ENCODE measurements at regions not wholly inside any gene's neighbourhood (a gene's known extent, or its start where the extent isn't known, plus 50 kb on each side); places are given as distances from the start of the nearest gene placed in this dataset.

DNA sequence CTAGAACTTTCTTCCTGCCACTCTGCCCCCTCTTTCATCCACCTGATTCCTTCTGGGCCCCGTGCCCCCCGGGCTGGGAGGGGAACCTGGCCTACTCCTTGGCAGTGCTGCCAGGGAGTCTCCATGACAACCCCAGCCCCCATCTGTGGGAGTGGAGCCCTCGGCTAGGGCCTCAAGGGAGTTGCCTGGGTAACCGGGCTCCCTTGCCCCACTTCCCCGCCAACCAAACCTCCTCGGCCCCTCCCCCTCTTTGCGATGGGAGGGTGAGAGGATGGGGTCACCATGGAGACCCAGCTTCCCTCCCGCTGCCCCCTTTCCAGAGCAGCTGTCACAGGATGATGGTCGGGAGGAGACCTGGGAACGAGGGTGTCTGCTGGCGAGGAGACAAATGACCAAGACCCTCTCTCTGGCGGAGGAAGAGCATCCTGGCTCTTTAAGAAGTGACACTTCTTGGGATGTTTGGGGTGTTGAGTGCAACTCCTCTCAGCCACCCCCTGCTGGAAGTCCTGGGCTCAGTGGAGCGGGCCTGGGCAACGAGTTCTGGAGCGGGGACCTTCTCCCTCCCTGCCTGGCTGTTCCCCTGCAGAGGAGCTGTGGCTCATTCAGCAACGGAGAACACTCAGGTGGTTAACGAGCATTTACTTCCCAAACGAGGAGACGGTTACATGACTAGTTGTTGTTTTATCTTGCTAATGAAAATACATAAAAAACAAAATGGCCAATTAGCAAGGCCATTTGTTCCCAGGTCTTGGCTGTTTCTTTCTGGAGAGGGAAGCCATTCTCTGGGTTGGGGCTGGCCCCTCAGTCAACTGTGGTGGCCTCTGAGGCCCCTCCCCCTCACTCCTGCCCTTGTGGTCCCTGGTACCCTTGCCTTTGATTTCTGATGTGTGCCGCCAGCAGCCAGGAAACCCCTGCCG lies 82.8 kb downstream of the UBIAD1 start:
- no peak overlapping the region for H3K27ac Mint-ChIP-seq
- ChIA-PET POLR2A (no interaction called here), CTCF (no interaction called here)
- DNase-seq: no peak
- H3K36me3 Mint-ChIP-seq (ENCODE audit: low read depth): no peaks in the 10 kb centered on the region
- H3K9me3 Mint-ChIP-seq: peaks cover 8% of the 10 kb centered on the region
- no peak overlapping the region for H3K4me3 Mint-ChIP-seq
- H3K27me3 Mint-ChIP-seq: peaks cover 15% of the 10 kb centered on the region
- peaks cover 3% of the 10 kb centered on the region for H3K4me1 Mint-ChIP-seq

DNA sequence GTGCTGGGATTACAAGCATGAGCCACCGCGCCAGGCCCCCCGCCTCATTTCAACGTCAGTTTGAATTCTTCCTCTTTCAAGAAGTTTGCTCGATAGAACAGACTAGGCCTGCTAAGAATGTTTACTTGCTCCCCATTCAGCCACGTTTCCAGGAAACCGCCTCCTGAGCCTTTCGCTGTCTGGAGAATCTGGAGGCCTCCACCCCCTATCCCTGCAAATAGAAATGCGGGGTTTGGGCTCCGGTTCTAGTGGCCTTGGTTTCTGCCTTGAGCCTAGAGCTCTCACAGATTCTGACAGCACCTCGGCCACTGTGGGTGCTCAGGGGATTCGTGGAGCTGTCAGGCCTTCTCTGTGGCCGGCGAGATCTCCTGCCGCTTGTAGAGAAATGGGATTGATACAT lies 84.3 kb downstream of the UBIAD1 start:
- Mint-ChIP-seq H3K27me3 (peaks cover 15% of the 10 kb centered on the region), H3K9me3 (no peaks in the 10 kb centered on the region), H3K36me3 (ENCODE audit: low read depth) (no peaks in the 10 kb centered on the region), H3K27ac (no peak overlapping the region), H3K4me3 (no peak overlapping the region), H3K4me1 (peaks cover 3% of the 10 kb centered on the region)
- CTCF ChIA-PET: no interaction called here
- POLR2A ChIA-PET: no interaction called here
- DNase-seq: no peak

DNA sequence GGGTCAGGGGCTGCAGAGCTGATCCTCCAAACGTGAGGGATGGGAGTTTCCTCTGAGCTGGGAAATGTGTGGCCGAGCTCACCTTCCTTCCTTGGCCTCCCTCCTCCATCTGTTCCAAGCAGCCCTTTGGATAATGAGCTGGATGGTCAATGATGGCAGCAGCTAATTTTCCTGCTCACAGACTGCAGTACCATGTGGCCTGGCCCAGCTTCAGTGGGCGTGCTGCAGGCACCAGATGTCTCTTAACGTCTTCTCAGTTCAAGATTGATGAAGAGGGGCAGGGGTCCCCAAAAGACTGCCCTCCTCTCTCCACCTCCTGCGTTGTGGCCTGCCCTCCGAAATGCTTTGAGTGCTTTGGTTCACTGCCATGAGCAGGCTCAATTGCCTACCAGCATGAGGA lies 86.0 kb downstream of the UBIAD1 start:
- H3K27me3 Mint-ChIP-seq: peaks cover 15% of the 10 kb centered on the region
- no peaks in the 10 kb centered on the region for H3K9me3 Mint-ChIP-seq
- no peaks in the 10 kb centered on the region for H3K4me1 Mint-ChIP-seq
- H3K27ac Mint-ChIP-seq: no peak overlapping the region
- H3K36me3 Mint-ChIP-seq (ENCODE audit: low read depth): no peaks in the 10 kb centered on the region
- no peak for DNase-seq
- ChIA-PET CTCF (interaction anchor here (1.4 kb wide), 1 partner anchor 284 kb away, joined by 4 read pairs; no protein-coding TSS in a partner anchor), POLR2A (no interaction called here)
- H3K4me3 Mint-ChIP-seq: no peak overlapping the region

DNA sequence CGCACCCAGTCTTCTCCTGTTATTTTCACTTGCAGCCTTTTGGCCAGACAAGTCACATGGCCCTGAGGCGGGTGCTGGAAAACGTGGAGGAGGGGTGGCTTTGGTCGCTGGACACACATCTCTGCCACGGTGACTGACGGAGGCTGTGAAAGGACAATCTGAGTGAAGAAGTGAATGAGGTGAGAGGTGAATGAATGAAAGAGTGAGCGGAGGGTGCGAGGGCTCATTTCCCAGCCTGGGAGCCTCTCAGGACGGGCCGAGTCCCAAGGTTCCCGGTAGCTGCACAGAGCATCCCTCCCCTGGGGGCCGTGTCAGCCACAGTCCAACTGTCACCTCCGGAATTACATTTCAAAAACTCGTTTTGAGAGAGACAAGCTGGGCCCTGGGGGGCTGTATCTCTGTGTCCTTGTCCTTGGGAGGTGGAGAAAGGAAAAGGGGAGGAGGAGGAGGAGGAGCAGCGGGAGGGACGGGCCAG lies 89.6 kb downstream of the UBIAD1 start:
- Mint-ChIP-seq H3K4me1 (no peaks in the 10 kb centered on the region), H3K27ac (no peak overlapping the region), H3K9me3 (no peaks in the 10 kb centered on the region), H3K4me3 (no peak overlapping the region), H3K27me3 (peaks cover 7% of the 10 kb centered on the region), H3K36me3 (ENCODE audit: low read depth) (no peaks in the 10 kb centered on the region)
- POLR2A ChIA-PET: no interaction called here
- DNase-seq: no peak
- CTCF ChIA-PET: no interaction called here

DNA sequence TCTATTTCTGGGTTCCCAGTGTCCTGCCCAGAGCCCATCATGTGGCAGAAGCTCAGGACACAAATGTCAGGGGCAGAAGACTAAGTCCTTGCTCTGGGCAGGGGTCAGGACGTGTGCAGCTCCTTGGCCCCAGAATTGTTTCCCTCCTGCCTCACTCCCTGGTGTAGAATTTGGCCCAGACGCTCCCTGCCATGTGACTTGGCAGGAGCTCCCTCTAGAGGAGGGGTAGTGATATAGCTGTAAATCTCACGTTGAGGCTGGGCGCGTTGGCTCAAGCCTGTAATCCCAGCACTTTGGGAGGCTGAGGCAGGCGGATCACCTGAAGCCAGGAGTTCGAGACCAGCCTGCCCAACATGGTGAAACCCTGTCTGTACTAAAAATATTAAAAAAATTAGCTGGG lies 91.2 kb downstream of the UBIAD1 start:
- H3K9me3 Mint-ChIP-seq: no peaks in the 10 kb centered on the region
- ChIA-PET POLR2A (no interaction called here), CTCF (interaction anchor here (0.7 to 1.7 kb wide), 16 partner anchors 8 to 327 kb away, joined by 3 to 11 read pairs (median 4); partner anchors contain the start of genes EXOSC10, MTOR and UBIAD1)
- H3K27ac Mint-ChIP-seq: no peak overlapping the region
- H3K4me1 Mint-ChIP-seq: no peaks in the 10 kb centered on the region
- H3K4me3 Mint-ChIP-seq: no peak overlapping the region
- peaks cover 4% of the 10 kb centered on the region for H3K27me3 Mint-ChIP-seq
- no peak for DNase-seq
- no peaks in the 10 kb centered on the region for H3K36me3 Mint-ChIP-seq (ENCODE audit: low read depth)

DNA sequence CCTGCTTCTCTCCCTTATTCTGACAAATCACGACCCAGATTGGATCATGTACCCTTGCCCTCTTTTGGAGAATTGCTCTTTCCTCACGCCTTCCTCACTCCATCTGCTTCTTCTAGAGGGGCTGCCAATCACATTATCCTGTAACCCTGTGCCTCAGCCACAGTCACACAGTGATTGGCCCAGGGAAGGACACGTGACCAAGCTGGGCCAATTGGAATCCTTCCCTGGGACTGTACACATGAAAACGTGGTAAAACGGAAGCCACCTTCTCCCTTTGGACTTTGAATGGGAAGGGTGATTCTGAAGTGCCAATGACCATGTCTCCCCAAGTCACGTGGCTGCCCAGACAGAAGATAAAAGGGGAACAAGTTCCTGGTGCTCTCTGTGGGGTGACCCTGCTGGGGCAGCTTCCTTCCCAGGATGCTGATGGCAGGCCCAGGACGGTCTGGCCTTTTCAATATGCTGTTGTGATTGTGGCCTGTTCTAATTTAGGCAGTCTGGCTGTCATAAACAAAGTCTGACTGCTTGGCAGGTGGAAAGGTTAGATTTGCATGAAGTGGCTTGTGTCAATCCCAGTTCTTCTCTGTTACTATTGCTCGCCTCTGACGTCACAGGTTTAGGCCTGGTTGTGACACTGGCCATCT lies 92.9 kb downstream of the UBIAD1 start:
- no peaks in the 10 kb centered on the region for H3K4me1 Mint-ChIP-seq
- POLR2A ChIA-PET: no interaction called here
- no peaks in the 10 kb centered on the region for H3K9me3 Mint-ChIP-seq
- H3K36me3 Mint-ChIP-seq (ENCODE audit: low read depth): no peaks in the 10 kb centered on the region
- DNase-seq: no peak
- peaks cover 5% of the 10 kb centered on the region for H3K27me3 Mint-ChIP-seq
- no peak overlapping the region for H3K27ac Mint-ChIP-seq
- H3K4me3 Mint-ChIP-seq: no peak overlapping the region
- CTCF ChIA-PET: no interaction called here

DNA sequence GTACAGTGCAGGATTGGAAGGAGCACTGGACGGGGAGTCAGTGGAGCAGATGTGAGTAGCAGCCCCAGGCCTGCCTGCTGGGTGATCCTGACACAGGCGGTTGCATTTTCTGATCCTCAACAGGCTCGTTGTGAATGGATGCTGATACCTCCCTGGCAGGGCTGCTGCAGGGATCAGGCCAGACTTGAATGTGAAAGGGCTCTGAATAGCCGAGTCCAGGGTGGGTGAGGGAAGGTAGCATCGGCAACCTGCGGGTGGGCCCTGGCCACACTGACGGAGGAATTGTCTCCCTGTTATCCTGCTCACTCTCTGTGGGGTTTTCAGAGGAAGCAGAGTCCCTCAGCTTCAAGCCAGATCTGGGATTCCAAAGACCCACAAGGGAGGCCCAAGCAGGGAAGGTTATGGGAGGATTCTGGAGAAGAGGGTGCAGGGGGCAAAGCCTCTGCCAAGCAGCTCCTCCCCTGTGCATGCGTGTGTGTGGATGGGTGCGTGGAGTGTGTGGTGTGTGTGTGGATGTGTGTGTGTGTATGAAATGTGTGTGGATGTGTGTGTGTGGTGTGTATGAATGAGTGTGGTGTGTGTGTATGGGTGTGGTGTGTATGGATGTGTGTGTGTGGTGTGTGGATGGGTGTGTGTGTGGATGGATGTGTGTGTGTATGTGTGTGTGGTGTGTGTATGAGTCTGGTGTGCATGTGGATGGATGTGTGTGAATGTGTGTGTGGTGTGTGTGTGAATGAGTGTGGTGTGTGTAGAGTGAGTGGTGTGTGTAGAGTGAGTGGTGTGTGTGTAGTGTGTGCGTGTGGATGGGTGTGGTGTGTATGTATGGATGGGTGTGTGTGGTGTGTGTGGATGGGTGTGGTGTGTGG lies 100.3 kb downstream of the UBIAD1 start:
- no peak for DNase-seq
- peaks cover 3% of the 10 kb centered on the region for H3K9me3 Mint-ChIP-seq
- H3K36me3 Mint-ChIP-seq (ENCODE audit: low read depth): no peaks in the 10 kb centered on the region
- peaks cover 9% of the 10 kb centered on the region for H3K4me1 Mint-ChIP-seq
- H3K27me3 Mint-ChIP-seq: peaks cover 10% of the 10 kb centered on the region
- POLR2A ChIA-PET: no interaction called here
- CTCF ChIA-PET: interaction anchor here (1.1 kb wide), 1 partner anchor 9 kb away, joined by 5 read pairs; no protein-coding TSS in a partner anchor
- no peak overlapping the region for H3K4me3 Mint-ChIP-seq
- H3K27ac Mint-ChIP-seq: no peak overlapping the region

DNA sequence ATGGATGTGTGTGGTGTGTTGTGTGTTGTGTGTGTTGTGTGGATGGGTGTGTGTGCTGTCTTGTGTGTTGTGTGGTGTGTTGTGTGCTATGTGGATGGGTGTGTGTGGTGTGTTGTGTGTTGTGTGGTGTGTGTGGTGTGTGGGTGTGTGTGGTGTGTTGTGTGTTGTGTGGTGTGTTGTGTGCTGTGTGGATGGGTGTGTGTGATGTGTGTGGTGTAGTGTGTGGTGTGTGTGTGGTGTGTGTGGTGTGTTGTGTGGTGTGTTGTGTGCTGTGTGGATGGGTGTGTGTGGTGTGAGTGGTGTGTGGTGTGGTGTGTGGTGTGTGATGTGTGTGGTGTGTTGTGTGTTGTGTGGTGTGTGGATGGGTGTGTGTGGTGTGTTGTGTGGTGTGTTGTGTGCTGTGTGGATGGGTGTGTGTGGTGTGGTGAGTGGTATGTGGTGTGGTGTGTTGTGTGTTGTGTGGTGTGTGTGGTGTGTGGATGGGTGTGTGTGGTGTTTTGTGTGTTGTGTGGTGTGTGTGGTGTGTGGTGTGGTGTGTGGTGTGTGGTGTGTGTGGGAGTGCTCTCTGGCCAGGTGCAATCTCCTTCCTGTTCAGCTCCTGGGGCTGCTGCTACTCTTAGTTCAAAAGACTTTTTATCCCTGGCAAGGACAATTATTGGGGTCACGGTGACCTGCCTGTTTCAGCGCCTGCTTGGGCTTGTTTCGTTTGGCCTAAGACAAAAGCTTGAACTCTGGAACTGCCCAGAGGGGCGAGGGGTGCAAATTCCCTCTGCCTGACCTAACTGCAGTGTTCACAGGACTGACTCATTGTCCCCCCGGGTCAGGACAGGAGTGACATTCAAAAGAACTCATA lies 101.1 kb downstream of the UBIAD1 start:
- ChIA-PET CTCF (interaction anchor here (2.1 kb wide), 1 partner anchor 10 kb away, joined by 7 read pairs; no protein-coding TSS in a partner anchor), POLR2A (interaction anchor here (0.8 kb wide), 1 partner anchor 314 kb away, joined by 3 read pairs; the partner anchor contains the start of gene SRM)
- Mint-ChIP-seq H3K36me3 (ENCODE audit: low read depth) (no peaks in the 10 kb centered on the region), H3K27me3 (peaks cover 13% of the 10 kb centered on the region), H3K9me3 (peaks cover 3% of the 10 kb centered on the region), H3K4me1 (peaks cover 9% of the 10 kb centered on the region), H3K27ac (no peak overlapping the region), H3K4me3 (no peak overlapping the region)
- DNase-seq: no peak

DNA sequence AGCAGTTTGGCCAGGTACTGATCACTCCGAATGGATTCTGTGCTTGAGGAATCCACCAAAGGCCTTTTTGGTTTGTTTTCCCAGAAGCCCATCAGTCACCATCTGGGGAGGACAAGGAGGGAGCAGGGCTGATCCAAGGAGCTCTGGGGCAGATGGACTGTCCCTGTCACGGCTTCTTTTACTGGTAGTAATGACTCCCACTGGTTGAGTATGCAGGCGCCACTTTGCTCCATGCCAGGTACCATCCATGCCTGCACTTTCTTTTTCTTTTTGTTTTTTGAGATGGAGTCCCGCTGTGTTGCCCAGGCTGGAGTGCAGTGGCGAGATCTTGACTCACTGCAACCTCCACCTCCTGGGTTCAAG lies 101.7 kb downstream of the UBIAD1 start:
- Mint-ChIP-seq H3K9me3 (peaks cover 3% of the 10 kb centered on the region), H3K27ac (no peak overlapping the region), H3K4me1 (peaks cover 9% of the 10 kb centered on the region), H3K27me3 (peaks cover 13% of the 10 kb centered on the region), H3K4me3 (no peak overlapping the region), H3K36me3 (ENCODE audit: low read depth) (no peaks in the 10 kb centered on the region)
- DNase-seq: no peak
- ChIA-PET CTCF (interaction anchor here (2.1 kb wide), 1 partner anchor 10 kb away, joined by 7 read pairs; no protein-coding TSS in a partner anchor), POLR2A (interaction anchor here (0.8 kb wide), 1 partner anchor 315 kb away, joined by 3 read pairs; the partner anchor contains the start of gene SRM)

DNA sequence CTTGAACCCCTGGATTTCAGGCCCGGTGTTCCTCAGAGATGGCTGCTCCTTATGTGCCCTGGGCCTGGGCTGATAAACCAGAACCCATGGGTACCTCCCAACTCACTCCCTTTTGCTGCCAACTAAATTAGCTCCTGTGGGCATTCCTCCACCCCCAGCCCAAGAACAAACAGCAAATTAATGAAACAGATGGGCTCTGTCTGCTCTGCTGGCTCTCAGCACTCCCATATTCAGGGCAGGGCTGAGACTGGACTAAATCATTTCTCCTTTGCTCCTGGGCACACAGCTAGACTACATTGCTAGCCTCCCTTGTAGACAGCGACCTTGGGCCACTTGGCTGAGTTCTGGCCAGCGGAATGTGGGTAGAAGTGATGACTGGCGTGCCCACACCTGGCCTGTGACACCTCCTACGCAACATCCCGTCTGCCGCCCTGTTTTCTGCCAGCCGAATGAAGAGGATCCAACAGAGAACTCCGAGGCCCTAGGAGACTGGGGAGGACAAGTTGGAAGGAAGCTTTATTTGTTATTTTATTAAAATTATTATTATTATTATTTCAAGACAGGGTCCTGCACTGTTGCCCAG lies 101.9 kb upstream of the DISP3 start:
- Mint-ChIP-seq H3K27ac (no peak overlapping the region), H3K9me3 (peaks cover 7% of the 10 kb centered on the region), H3K4me3 (no peak overlapping the region), H3K36me3 (ENCODE audit: low read depth) (no peaks in the 10 kb centered on the region), H3K27me3 (peaks cover 21% of the 10 kb centered on the region), H3K4me1 (peaks cover 9% of the 10 kb centered on the region)
- POLR2A ChIA-PET: no interaction called here
- DNase-seq: no peak
- CTCF ChIA-PET: no interaction called here

DNA sequence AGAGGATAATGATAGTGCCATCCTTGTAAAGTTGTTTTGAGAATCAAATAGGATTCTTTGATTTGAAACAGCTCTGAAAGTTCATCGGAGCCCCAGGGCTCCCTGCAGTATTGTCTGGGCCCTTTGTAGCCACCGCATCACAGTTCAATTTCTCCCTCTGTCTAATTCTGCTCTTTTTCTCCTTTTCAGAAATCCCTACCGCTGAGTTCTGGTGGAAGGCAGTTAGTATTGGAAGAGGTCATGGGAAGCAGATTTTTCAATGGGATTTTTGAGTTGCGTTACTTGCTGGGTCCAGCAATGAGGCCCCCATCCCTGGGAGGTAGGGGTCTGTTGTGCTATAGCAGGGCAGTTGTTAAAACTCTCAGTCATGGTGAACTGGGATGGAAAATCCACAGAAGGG lies 101.0 kb upstream of the DISP3 start:
- Mint-ChIP-seq H3K27me3 (peaks cover 24% of the 10 kb centered on the region), H3K4me1 (peaks cover 11% of the 10 kb centered on the region), H3K36me3 (ENCODE audit: low read depth) (no peaks in the 10 kb centered on the region), H3K27ac (no peak overlapping the region), H3K4me3 (no peak overlapping the region), H3K9me3 (peaks cover 9% of the 10 kb centered on the region)
- ChIA-PET POLR2A (no interaction called here), CTCF (no interaction called here)
- no peak for DNase-seq

DNA sequence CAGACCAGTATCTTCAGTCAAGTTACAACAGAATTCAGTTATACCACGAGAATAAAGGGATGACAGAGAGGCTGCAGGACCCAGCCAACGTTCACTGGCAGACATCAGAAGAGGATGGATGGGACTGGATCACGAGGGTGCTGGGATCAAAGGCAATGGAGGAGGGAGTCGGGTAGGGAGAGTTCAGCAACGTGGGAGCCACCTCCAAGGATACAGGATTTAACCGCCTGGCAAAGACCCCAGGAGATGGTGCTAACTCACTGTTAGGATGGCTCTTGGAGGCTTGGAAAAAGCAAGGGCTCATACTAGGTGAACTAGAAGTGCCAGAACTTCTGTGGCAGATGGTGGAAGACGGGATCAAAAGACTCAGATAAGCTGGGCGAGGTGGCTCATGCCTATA lies 99.1 kb upstream of the DISP3 start:
- POLR2A ChIA-PET: no interaction called here
- H3K4me3 Mint-ChIP-seq: no peak overlapping the region
- CTCF ChIA-PET: no interaction called here

More for the DNA sequence above, 99.1 kb upstream of the DISP3 start:
- no peaks in the 10 kb centered on the region for H3K36me3 Mint-ChIP-seq (ENCODE audit: low read depth)
- peaks cover 19% of the 10 kb centered on the region for H3K4me1 Mint-ChIP-seq
- no peak overlapping the region for H3K27ac Mint-ChIP-seq
- peaks cover 5% of the 10 kb centered on the region for H3K9me3 Mint-ChIP-seq
- no peak for DNase-seq
- H3K27me3 Mint-ChIP-seq: peaks cover 29% of the 10 kb centered on the region
